Panc1 (cell line): ENCODE measurements at regions not wholly inside any gene's neighbourhood (a gene's known extent, or its start where the extent isn't known, plus 50 kb on each side); places are given as distances from the start of the nearest gene placed in this dataset.
"Not testable (repeated sequence)": the region's sequence is repeated elsewhere in the genome, so short reads cannot be mapped to it uniquely, and the experiment has no call there.

Experiments used
- POLR2AphosphoS5 ChIP-seq: IDR thresholded peaks from 2 replicates; pipeline ENCODE4 v1.6.1; 2012; ENCODE audit warnings: mild to moderate bottlenecking, low read depth, low read length, moderate library complexity
- TF ChIP-seq, protein P1 (sequence below): fragments of 450-650 bp; IDR thresholded peaks from 2 replicates; pipeline ENCODE4 v1.5.1; 2017; ENCODE audit warnings: mild to moderate bottlenecking

DNA sequence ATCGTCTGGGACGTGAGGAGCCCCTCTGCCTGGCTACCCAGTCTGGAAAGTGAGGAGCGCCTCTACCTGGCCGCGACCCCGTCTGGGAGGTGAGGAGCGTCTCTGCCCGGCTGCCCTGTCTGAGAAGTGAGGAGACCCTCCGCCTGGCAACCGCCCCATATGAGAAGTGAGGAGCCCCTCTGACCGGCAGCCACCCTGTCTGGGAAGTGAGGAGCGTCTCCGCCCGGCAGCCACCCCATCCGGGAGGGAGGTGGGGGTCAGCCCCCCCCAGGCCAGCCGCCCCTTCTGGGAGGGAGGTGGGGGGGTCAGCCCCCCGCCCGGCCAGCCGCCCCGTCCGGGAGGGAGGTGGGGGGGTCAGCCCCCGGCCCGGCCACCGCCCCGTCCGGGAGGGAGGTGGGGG lies 107.1 kb upstream of the ARID1B start:
- TF ChIP-seq, protein P1, sequence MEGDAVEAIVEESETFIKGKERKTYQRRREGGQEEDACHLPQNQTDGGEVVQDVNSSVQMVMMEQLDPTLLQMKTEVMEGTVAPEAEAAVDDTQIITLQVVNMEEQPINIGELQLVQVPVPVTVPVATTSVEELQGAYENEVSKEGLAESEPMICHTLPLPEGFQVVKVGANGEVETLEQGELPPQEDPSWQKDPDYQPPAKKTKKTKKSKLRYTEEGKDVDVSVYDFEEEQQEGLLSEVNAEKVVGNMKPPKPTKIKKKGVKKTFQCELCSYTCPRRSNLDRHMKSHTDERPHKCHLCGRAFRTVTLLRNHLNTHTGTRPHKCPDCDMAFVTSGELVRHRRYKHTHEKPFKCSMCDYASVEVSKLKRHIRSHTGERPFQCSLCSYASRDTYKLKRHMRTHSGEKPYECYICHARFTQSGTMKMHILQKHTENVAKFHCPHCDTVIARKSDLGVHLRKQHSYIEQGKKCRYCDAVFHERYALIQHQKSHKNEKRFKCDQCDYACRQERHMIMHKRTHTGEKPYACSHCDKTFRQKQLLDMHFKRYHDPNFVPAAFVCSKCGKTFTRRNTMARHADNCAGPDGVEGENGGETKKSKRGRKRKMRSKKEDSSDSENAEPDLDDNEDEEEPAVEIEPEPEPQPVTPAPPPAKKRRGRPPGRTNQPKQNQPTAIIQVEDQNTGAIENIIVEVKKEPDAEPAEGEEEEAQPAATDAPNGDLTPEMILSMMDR, result not testable (repeated sequence)
- TF ChIP-seq POLR2AphosphoS5, result not testable (repeated sequence)
